ENCODE measurements at regions not wholly inside any gene's neighbourhood (a gene's known extent, or its start where the extent isn't known, plus 50 kb on each side); places are given as distances from the start of the nearest gene placed in this dataset.

DNA sequence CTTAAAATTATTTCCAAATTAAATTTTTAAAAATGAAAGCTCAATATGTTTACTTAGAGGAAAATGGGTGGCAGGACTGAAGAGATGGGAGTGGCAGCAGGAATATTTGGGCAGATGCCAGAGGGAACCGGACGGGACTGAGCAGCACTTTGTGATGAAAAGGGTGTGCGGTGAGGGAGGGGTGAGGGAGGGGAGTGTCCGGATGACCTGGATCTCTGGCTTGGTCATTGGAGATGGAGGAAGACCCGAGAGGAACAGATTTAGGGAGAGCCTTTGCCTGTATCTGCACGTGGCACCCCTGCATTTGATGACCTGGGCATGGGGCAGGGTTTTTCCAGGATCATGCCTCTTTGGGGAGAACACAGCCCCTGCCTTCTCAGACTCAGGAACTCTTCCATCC is 201.1 kb upstream of the MVB12B start:
- no peak for TF ChIP-seq JUND (IDR thresholded peaks at IDR 0.05; ENCODE audit: low read depth)
- in situ Hi-C loops (cut with HindIII; ENCODE audit: low pct_unique_long_range_greater_than_20kb, low sequenced_read_pairs): no loop called here
- DNase-seq (ENCODE audit: low read depth in 1 of 2, low spot score in 1 of 2): peak in 1 of 2 experiments; percentile 18

- DNase-seq (ENCODE audit: low read depth in 1 of 2, low spot score in 1 of 2): no peak
- no peak for TF ChIP-seq JUND (IDR thresholded peaks at IDR 0.05; ENCODE audit: low read depth)
- in situ Hi-C loops (cut with HindIII; ENCODE audit: low pct_unique_long_range_greater_than_20kb, low sequenced_read_pairs): no loop called here
These were observed 200.6 kb upstream of the MVB12B start for GRCh38 chr9:126125992-126126409.

DNA sequence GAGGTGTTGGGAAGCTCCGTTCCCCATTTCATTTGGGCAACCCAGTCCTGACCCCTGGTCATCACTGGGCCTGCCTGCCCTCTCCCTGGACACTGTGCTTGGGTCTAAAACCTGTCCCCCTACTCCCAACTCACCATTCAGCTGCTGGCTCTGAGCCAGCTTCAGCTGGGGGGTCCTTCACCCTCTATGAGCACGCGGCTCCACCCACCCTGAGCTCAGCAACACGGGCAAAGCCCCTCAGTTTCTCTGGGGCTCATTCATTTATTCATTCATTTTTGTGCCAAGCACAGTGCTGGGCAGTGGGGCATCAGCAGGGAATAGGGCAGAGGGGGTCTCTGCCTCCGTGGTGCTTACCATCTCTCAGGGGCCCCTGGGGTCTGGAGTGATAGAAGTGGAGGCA is 199.8 kb upstream of the MVB12B start:
- no peak for DNase-seq (ENCODE audit: low read depth in 1 of 2, low spot score in 1 of 2)
- in situ Hi-C loops (cut with HindIII; ENCODE audit: low pct_unique_long_range_greater_than_20kb, low sequenced_read_pairs): no loop called here
- no peak for TF ChIP-seq JUND (IDR thresholded peaks at IDR 0.05; ENCODE audit: low read depth)

- no peak for DNase-seq (ENCODE audit: low read depth in 1 of 2, low spot score in 1 of 2)
- TF ChIP-seq JUND (IDR thresholded peaks at IDR 0.05; ENCODE audit: low read depth): no peak
- in situ Hi-C loops (cut with HindIII; ENCODE audit: low pct_unique_long_range_greater_than_20kb, low sequenced_read_pairs): no loop called here
These were observed 199.0 kb upstream of the MVB12B start for GRCh38 chr9:126127591-126127990.

DNA sequence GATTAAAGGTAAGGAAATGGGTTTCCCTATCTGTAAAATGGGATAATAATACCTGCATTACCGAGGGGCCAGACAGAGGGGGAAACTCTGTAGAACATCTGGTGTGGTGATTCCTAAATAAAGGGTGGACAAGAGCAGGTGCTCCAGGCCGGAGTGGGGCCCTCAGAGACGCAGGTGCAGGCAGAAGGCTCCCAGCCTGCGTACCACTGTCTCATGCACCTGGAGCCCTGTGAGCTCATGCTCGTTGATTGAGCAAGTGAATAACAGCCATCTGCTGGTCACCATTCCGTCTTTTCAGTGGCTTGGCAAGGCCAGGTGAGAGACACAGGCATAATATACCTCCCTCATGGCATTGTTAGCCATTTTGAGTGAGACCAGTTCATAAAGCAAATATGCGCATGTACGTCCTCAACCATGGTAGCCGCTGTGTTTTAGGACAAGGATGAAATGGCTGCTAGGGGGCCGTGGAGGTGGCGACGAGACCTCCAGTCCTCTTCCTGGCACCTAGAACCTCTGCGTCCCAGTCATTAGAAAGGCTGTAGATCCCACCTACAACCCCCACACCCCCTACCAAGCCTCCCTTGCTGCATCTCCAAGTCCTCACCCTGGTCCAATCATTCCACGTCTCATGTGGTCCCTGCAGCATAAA is 198.0 kb upstream of the MVB12B start:
- in situ Hi-C loops (cut with HindIII; ENCODE audit: low pct_unique_long_range_greater_than_20kb, low sequenced_read_pairs): no loop called here
- TF ChIP-seq JUND (IDR thresholded peaks at IDR 0.05; ENCODE audit: low read depth): no peak
- no peak for DNase-seq (ENCODE audit: low read depth in 1 of 2, low spot score in 1 of 2)

- no peak for TF ChIP-seq JUND (IDR thresholded peaks at IDR 0.05; ENCODE audit: low read depth)
- DNase-seq (ENCODE audit: low read depth in 1 of 2, low spot score in 1 of 2): no peak
- in situ Hi-C loops (cut with HindIII; ENCODE audit: low pct_unique_long_range_greater_than_20kb, low sequenced_read_pairs): no loop called here
These were observed 195.3 kb upstream of the MVB12B start for GRCh38 chr9:126131066-126132010.

DNA sequence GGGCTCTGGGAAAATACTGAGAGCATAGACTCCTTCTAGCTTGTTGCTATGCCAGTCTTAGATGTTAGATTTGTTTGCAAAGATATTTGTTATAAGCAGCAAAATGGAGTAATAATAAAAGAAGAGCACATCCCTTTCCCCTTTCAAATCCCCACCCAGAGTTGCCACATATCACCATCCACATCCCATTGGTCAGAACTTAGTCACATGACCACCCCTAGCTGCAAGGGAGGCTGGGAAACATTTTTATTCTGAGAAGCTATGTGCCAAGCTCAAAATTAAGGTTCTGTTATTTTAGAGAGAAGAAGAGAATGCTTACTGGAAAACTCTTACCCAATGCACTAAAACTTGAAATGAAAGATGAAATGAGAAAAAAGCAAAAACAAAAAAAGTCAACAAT is 193.9 kb upstream of the MVB12B start:
- in situ Hi-C loops (cut with HindIII; ENCODE audit: low pct_unique_long_range_greater_than_20kb, low sequenced_read_pairs): no loop called here
- no peak for TF ChIP-seq JUND (IDR thresholded peaks at IDR 0.05; ENCODE audit: low read depth)
- DNase-seq (ENCODE audit: low read depth in 1 of 2, low spot score in 1 of 2): no peak

GRCh38 chr9:126144196-126144595 is 182.4 kb upstream of the MVB12B start:
- no peak for DNase-seq (ENCODE audit: low read depth in 1 of 2, low spot score in 1 of 2)
- in situ Hi-C loops (cut with HindIII; ENCODE audit: low pct_unique_long_range_greater_than_20kb, low sequenced_read_pairs): no loop called here
- no peak for TF ChIP-seq JUND (IDR thresholded peaks at IDR 0.05; ENCODE audit: low read depth)

- DNase-seq (ENCODE audit: low read depth in 1 of 2, low spot score in 1 of 2): no peak
- in situ Hi-C loops (cut with HindIII; ENCODE audit: low pct_unique_long_range_greater_than_20kb, low sequenced_read_pairs): no loop called here
- TF ChIP-seq JUND (IDR thresholded peaks at IDR 0.05; ENCODE audit: low read depth): no peak
These were observed 181.8 kb upstream of the MVB12B start for GRCh38 chr9:126144603-126145456.

GRCh38 chr9:126145887-126146253 is 180.8 kb upstream of the MVB12B start:
- DNase-seq (ENCODE audit: low read depth in 1 of 2, low spot score in 1 of 2): no peak
- no peak for TF ChIP-seq JUND (IDR thresholded peaks at IDR 0.05; ENCODE audit: low read depth)
- in situ Hi-C loops (cut with HindIII; ENCODE audit: low pct_unique_long_range_greater_than_20kb, low sequenced_read_pairs): no loop called here

GRCh38 chr9:126146254-126147145 is 180.1 kb upstream of the MVB12B start:
- in situ Hi-C loops (cut with HindIII; ENCODE audit: low pct_unique_long_range_greater_than_20kb, low sequenced_read_pairs): no loop called here
- TF ChIP-seq JUND (IDR thresholded peaks at IDR 0.05; ENCODE audit: low read depth): no peak
- DNase-seq (ENCODE audit: low read depth in 1 of 2, low spot score in 1 of 2): peak; percentile 28 to 42

All from T47D (cell line).